HepG2 (cell line): ENCODE measurements at regions not wholly inside any gene's neighbourhood (a gene's known extent, or its start where the extent isn't known, plus 50 kb on each side); places are given as distances from the start of the nearest gene placed in this dataset.

ENCODE experiments used
- ATAC-seq: fragments of 200-7000 bp; cut with Tn5 transposase; 3 replicates; pipeline ENCODE4 v1.9.1; 2020; ENCODE audit warnings: mild to moderate bottlenecking, moderate library complexity
- BruUV-seq: library from RNA; stranded (reverse); fragments of 400-500 nt; replicated peaks from 2 replicates; lab custom pipeline; 2021; lab: Mats Ljungman, UMichigan
- CTCF ChIA-PET: fragments of 300-600 bp; formaldehyde crosslinking; extraction: SDS; loops from one replicate; lab custom pipeline; 2021; ENCODE audit warnings: low total read pairs, inconsistent platforms, low intra/inter-chr PET ratio; lab: Yijun Ruan, JAX
- POLR2A ChIA-PET: fragments of 350-600 bp; sonication (Branson Sonifier 250); formaldehyde crosslinking; loops from one replicate; lab custom pipeline; 2020; ENCODE audit warnings: antibody characterized with exemption, inconsistent platforms; lab: Yijun Ruan, JAX
- DNase-seq: peaks from one replicate; pipeline ENCODE4 v3.0.0-alpha.2; 2015; ENCODE audit warnings: low spot score
- FAIRE-seq: peaks from 3 replicates; lab custom pipeline; 2011; peaks lifted over from hg19 to GRCh38; lab: Jason Lieb, UNC
- H2AFZ ChIP-seq: one replicate; pipeline ENCODE4 v1.6.1; 2011; ENCODE audit warnings: low read length, inconsistent platforms
- H3K27ac ChIP-seq: fragments of 300-600 bp; 3 replicates; pipeline ENCODE4 v1.8.0; 2011; ENCODE audit warnings: mixed run types, mild to moderate bottlenecking, mixed read lengths, low read length, inconsistent platforms; ENCODE audit not compliant: insufficient read depth; ENCODE audit errors: extremely low read length
- H3K27me3 ChIP-seq, 2 experiments: fragments of 200-600 bp in 1 of 2; 2 replicates in 1 of 2; 3 replicates in 1 of 2; pipeline versions ENCODE4 v1.6.0 to v1.8.0; 2011; ENCODE audit warnings: low read length in 2 of 2, mild to moderate bottlenecking in 2 of 2, moderate library complexity in 2 of 2, inconsistent platforms in 1 of 2; ENCODE audit not compliant: insufficient read depth in 2 of 2, control insufficient read depth in 1 of 2
- H3K36me3 ChIP-seq, 2 experiments: fragments of 200-600 bp in 1 of 2; replicated peaks in 1 of 2; 2 replicates in 1 of 2; 3 replicates in 1 of 2; pipeline versions ENCODE4 v1.5.1 to v1.8.0; 2011; ENCODE audit warnings: low read length in 2 of 2, inconsistent platforms in 1 of 2; ENCODE audit not compliant: insufficient read depth in 2 of 2, control insufficient read depth in 1 of 2
- H3K4me1 ChIP-seq: 2 replicates; pipeline ENCODE4 v1.5.1; 2012; ENCODE audit warnings: low read length, inconsistent platforms; ENCODE audit not compliant: insufficient read depth
- H3K4me2 ChIP-seq: 2 replicates; pipeline ENCODE4 v1.6.0; 2011; ENCODE audit warnings: low read depth, low read length, inconsistent platforms
- H3K4me3 ChIP-seq, 3 experiments: fragments of 200-600 bp in 1 of 3; sonication (generic), shearing (Covaris generic) in 1 of 3; replicated peaks in 1 of 3; 2 replicates each; pipeline ENCODE4 v1.5.1; 2011 to 2016; ENCODE audit warnings: low read length in 3 of 3, inconsistent platforms in 2 of 3, low read depth in 2 of 3, mild to moderate bottlenecking in 2 of 3, control low read depth in 1 of 3, mixed read lengths in 1 of 3; ENCODE audit not compliant: insufficient read depth in 1 of 3
- H3K79me2 ChIP-seq: one replicate; pipeline ENCODE4 v1.6.1; 2011; ENCODE audit warnings: low read length, inconsistent platforms; ENCODE audit not compliant: insufficient read depth
- H3K9ac ChIP-seq: 2 replicates; pipeline ENCODE4 v1.6.0; 2011; ENCODE audit warnings: mild to moderate bottlenecking, low read depth, low read length, inconsistent platforms; ENCODE audit not compliant: insufficient read depth
- H3K9me3 ChIP-seq: 2 replicates; pipeline ENCODE4 v1.5.1; 2012; ENCODE audit warnings: mild to moderate bottlenecking, low read length
- H4K20me1 ChIP-seq: 2 replicates; pipeline ENCODE4 v1.6.0; 2011; ENCODE audit warnings: inconsistent platforms, mild to moderate bottlenecking, low read length, moderate library complexity; ENCODE audit not compliant: insufficient read depth
- AFF4 ChIP-seq: sonication (generic); formaldehyde crosslinking; IDR thresholded peaks from 2 replicates; pipeline ENCODE4 v1.4.0; 2020; ENCODE audit warnings: missing genetic modification reagents
- CEBPG ChIP-seq: IDR thresholded peaks from 2 replicates; pipeline ENCODE4 v1.6.1; 2016
- CHCHD3 ChIP-seq: sonication (generic); formaldehyde crosslinking; IDR thresholded peaks from 2 replicates; pipeline ENCODE4 v1.8.0; 2022; ENCODE audit warnings: mild to moderate bottlenecking, missing genetic modification reagents, moderate library complexity
- GFI1 ChIP-seq: sonication (generic); formaldehyde crosslinking; IDR thresholded peaks from 2 replicates; pipeline ENCODE4 v1.5.0; 2020; ENCODE audit warnings: missing genetic modification reagents, mild to moderate bottlenecking, borderline replicate concordance
- GLI4 ChIP-seq: sonication (generic); formaldehyde crosslinking; IDR thresholded peaks from 2 replicates; pipeline ENCODE4 v1.5.1; 2020; ENCODE audit warnings: missing genetic modification reagents, mild to moderate bottlenecking, moderate library complexity, borderline replicate concordance
- KDM5A ChIP-seq: fragments of 200-600 bp; sonication (generic); IDR thresholded peaks from 2 replicates; pipeline ENCODE4 v1.7.0; 2018; ENCODE audit warnings: antibody characterized with exemption, mild to moderate bottlenecking, low read length, borderline replicate concordance
- NFE2 ChIP-seq: sonication (generic); formaldehyde crosslinking; IDR thresholded peaks from 2 replicates; pipeline ENCODE4 v1.4.0; 2020; ENCODE audit warnings: missing genetic modification reagents
- PAWR ChIP-seq: sonication (generic); formaldehyde crosslinking; IDR thresholded peaks from 2 replicates; pipeline ENCODE4 v1.4.0; 2020; ENCODE audit warnings: missing genetic modification reagents, mild to moderate bottlenecking, borderline replicate concordance
- RAD21 ChIP-seq: fragments of 450-650 bp; formaldehyde crosslinking; IDR thresholded peaks from 2 replicates; pipeline ENCODE4 v1.5.0; 2020; ENCODE audit warnings: mild to moderate bottlenecking
- RCOR2 ChIP-seq: IDR thresholded peaks from 2 replicates; pipeline ENCODE4 v1.6.1; 2016; ENCODE audit warnings: missing biosample characterization, missing genetic modification reagents
- REPIN1 ChIP-seq: sonication (generic); formaldehyde crosslinking; IDR thresholded peaks from 2 replicates; pipeline ENCODE4 v1.8.0; 2022; ENCODE audit warnings: missing genetic modification reagents, low read depth, mild to moderate bottlenecking, borderline replicate concordance
- SKIL ChIP-seq: sonication (generic); formaldehyde crosslinking; IDR thresholded peaks from 2 replicates; pipeline ENCODE4 v1.8.0; 2022; ENCODE audit warnings: missing genetic modification reagents, mild to moderate bottlenecking, moderate library complexity, borderline replicate concordance
- SMC3 ChIP-seq: IDR thresholded peaks from 2 replicates; pipeline ENCODE4 v1.6.1; 2011; ENCODE audit warnings: low read length, improper control_type of control experiment
- TFDP1 ChIP-seq: IDR thresholded peaks from 2 replicates; pipeline ENCODE4 v1.6.1; 2016; ENCODE audit warnings: missing compliant biosample characterization, missing genetic modification reagents, borderline replicate concordance
- ZNF367 ChIP-seq: sonication (generic); formaldehyde crosslinking; IDR thresholded peaks from 2 replicates; pipeline ENCODE4 v1.4.0; 2020; ENCODE audit warnings: missing genetic modification reagents, borderline replicate concordance
- ZNF432 ChIP-seq: sonication (generic); formaldehyde crosslinking; IDR thresholded peaks from 2 replicates; pipeline ENCODE4 v1.5.0; 2020; ENCODE audit warnings: missing genetic modification reagents, mild to moderate bottlenecking, borderline replicate concordance
- ZNF775 ChIP-seq: sonication (generic); formaldehyde crosslinking; IDR thresholded peaks from 2 replicates; pipeline ENCODE4 v1.4.0; 2020; ENCODE audit warnings: missing genetic modification reagents, mild to moderate bottlenecking, moderate library complexity, borderline replicate concordance
- ZSCAN22 ChIP-seq: sonication (generic); formaldehyde crosslinking; IDR thresholded peaks from 2 replicates; pipeline ENCODE4 v1.4.0; 2020; ENCODE audit warnings: mild to moderate bottlenecking, missing genetic modification reagents
- ZSCAN29 ChIP-seq: sonication (generic); formaldehyde crosslinking; conservative IDR thresholded peaks from 2 replicates; pipeline ENCODE4 v1.4.0; 2020; ENCODE audit warnings: mild to moderate bottlenecking, missing genetic modification reagents
- WGBS: methylation state at CpG from one replicate; pipeline ENCODE4 v1.1.6; 2017; ENCODE audit warnings: low lambda C conversion rate; 5-methylcytosine and 5-hydroxymethylcytosine counted together
- in situ Hi-C: cut with HindIII; loops from 2 replicates; pipeline ENCODE4 v1.10.0; 2017; ENCODE audit warnings: low pct_unique_long_range_greater_than_20kb; ENCODE audit not compliant: extremely low pct_ligation_motif_present
- intact Hi-C: fragments of 100-400 bp; cut with micrococcal nuclease; formaldehyde crosslinking; loops from one replicate; pipeline ENCODE4 v1.10.0; 2022; ENCODE audit not compliant: unreplicated experiment

- CTCF ChIA-PET, result interaction anchor here (1.0 to 2.3 kb wide), 4 partner anchors 26 to 107 kb away, joined by 3 to 15 read pairs (median 8); no protein-coding TSS in a partner anchor
- TF ChIP-seq ZSCAN22 (no peak), RCOR2 (CRISPR knock-in tag) (no peak), GLI4 (CRISPR knock-in tag) (no peak), TFDP1 (CRISPR knock-in tag) (no peak), RAD21 (CRISPR knock-in tag) (peak; percentile 41; the same call in 1 of the 2 replicates), REPIN1 (no peak), SKIL (CRISPR knock-in tag) (no peak), ZNF432 (CRISPR knock-in tag) (no peak), GFI1 (CRISPR knock-in tag) (no peak), KDM5A (no peak), ZSCAN29 (no peak), ZNF775 (CRISPR knock-in tag) (no peak), PAWR (no peak), ZNF367 (CRISPR knock-in tag) (no peak), CEBPG (CRISPR knock-in tag) (peak; percentile 28; the same call in 1 of the 2 replicates), CHCHD3 (CRISPR knock-in tag) (no peak), NFE2 (CRISPR knock-in tag) (peak; percentile 24; the same call in 1 of the 2 replicates), SMC3 (peak; percentile 83), AFF4 (CRISPR knock-in tag) (no peak)
These were observed 248.2 kb upstream of the KLF14 start for GRCh38 chr7:130982160-130982638.

More at GRCh38 chr7:130982160-130982638, 248.2 kb upstream of the KLF14 start:
- intact Hi-C loops (loop anchor here (1.0 kb wide), 2 partner anchors 25 to 58 kb away; no protein-coding TSS in a partner anchor), in situ Hi-C loops (no loop called here)
- Histone ChIP-seq H3K4me3 (no peak overlapping the region), H4K20me1 (peaks cover 16% of the 10 kb centered on the region), H3K27me3 (no peaks in the 10 kb centered on the region), H3K27ac (no peak overlapping the region), H3K36me3 (peaks cover 4 to 24% of the 10 kb centered on the region in 2 experiments; a peak in 3 of 5 replicates), H2AFZ (no peak overlapping the region), H3K4me1 (0 out of 2 replicates have a peak, but pooled peaks cover 2% of the 10 kb centered on the region), H3K4me2 (no peak overlapping the region), H3K9me3 (no peaks in the 10 kb centered on the region), H3K9ac (no peak overlapping the region), H3K79me2 (peaks cover 13% of the 10 kb centered on the region)
- ATAC-seq, result peak; percentile 79
- FAIRE-seq, result peak; percentile 76
- peak; percentile 56 for DNase-seq
- no TSS peak for BruUV-seq
- POLR2A ChIA-PET, result interaction anchor here (2.2 kb wide), 1 partner anchor 86 kb away, joined by 5 read pairs; no protein-coding TSS in a partner anchor
- 37% methylated on average over 3 of the region's 3 CpGs for WGBS
